Stimulated activated CD4-positive, alpha-beta T cell treated with anti-CD3 and anti-CD28 coated beads, TNF-alpha, amount 100 ng/mL, for 4 hours (primary cell): ENCODE measurements at regions not wholly inside any gene's neighbourhood (a gene's known extent, or its start where the extent isn't known, plus 50 kb on each side); places are given as distances from the start of the nearest gene placed in this dataset.

Experiments used
- DNase-seq, 3 experiments: peaks; one replicate each; pipeline ENCODE4 v3.0.0-alpha.2; 2020; ENCODE audit warnings: low read depth in 3 of 3

GRCh38 chr5:2335733-2336515, 415.6 kb downstream of the IRX2 start:
- DNase-seq: no peak

DNA sequence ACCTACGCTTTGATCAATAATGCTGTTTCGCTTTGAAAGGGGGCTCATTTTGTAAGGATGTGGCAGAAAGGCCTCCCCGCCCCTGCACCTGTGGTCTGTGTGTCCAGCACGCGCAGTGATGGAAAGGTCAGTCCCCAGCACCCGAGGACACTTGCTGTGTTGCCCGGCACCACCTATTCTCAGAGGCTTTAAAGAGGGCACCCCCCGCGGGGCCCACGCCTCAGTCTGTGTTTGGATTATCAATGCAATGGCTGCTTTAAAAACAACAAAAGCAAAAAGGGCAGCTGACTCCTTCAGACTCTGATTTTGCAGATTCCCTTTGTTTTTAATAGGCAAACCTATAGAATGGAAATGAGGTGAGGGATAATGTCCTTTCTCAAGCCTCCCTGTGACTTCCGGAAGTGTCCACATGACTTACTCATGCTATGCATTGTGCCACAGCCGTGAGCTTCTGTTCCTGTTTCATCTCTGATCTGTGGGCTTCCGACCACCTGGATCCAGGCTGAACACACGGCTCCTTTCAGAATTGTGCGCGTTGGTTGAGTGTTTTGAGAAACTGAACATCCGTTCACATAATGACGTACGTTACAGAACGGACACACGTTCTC, 416.2 kb downstream of the IRX2 start:
- DNase-seq: no peak

- DNase-seq: no peak
These were observed 416.8 kb downstream of the IRX2 start for GRCh38 chr5:2334719-2335118.

- DNase-seq: no peak
These were observed 418.2 kb downstream of the IRX2 start for GRCh38 chr5:2333291-2333690.

DNA sequence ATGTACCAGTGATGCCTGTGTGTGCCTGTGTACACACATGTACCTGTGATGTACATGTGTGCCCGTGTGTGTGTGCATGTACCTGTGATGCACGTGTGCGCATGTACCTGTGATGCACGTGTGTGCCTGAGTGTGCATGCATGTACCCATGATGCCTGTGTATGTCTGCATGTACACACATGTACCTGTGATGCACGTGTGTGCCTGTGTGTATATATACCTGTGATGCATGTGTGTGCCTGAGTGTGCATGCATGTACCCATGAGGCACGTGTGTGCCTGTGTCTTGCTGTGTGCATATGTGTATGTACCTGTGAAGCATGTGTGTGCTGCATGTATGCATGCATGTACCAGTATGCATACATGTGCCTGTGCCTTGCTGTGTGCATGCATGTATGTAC, 419.0 kb downstream of the IRX2 start:
- no peak for DNase-seq

GRCh38 chr5:2330325-2331130, 420.9 kb downstream of the IRX2 start:
- no peak for DNase-seq

DNA sequence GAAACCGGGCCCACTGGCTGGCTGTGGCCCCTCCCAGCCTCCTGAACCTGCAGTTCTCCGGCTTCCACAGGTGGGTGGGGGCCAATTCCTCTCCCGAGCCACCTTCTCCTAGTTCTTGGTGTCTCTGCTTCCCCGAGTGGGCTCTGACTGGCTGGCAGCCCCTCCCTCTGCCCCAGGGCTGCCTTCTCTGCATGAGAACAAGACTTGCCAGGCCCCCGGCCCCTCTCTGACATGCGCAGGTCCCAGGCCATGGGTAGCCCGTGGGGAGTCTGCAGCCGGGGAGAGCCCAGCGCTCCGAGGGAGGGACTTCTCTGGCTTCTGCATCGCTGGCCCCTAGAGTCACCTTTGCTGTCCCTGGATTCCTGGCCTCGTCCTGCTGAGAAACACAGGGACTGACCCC, 421.7 kb downstream of the IRX2 start:
- DNase-seq: no peak

GRCh38 chr5:2326601-2327000, 424.9 kb downstream of the IRX2 start:
- DNase-seq: no peak

- DNase-seq: no peak
These were observed 426.7 kb downstream of the IRX2 start for GRCh38 chr5:2324788-2325187.

- no peak for DNase-seq
These were observed 430.9 kb downstream of the IRX2 start for GRCh38 chr5:2320611-2321010.

- DNase-seq: no peak
These were observed 433.9 kb downstream of the IRX2 start for GRCh38 chr5:2317540-2317939.

- no peak for DNase-seq
These were observed 429.1 kb upstream of the IRX4 start for GRCh38 chr5:2311851-2312250.

GRCh38 chr5:2310946-2311345, 428.2 kb upstream of the IRX4 start:
- DNase-seq: no peak

DNA sequence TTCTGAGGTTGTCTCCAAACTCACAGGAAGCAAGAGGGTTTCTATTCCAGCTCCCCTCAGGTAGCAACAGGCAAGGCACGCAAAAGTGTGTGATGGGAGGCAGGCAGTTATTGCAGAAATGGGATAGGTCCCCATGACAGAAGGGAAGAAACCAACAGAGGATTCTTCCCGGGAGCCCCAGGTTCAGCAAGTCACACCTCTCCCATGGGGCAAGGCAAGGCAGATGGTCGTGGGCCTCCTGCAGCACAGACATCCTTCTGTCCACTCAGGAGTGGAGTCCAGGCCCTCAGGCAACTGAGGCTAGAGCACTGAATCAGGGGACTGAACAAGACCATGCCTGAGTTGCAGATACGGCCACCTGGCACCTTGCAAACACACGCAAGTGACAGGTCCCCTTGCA, 424.9 kb upstream of the IRX4 start:
- no peak for DNase-seq

- DNase-seq: no peak
These were observed 424.0 kb upstream of the IRX4 start for GRCh38 chr5:2306711-2307110.

DNA sequence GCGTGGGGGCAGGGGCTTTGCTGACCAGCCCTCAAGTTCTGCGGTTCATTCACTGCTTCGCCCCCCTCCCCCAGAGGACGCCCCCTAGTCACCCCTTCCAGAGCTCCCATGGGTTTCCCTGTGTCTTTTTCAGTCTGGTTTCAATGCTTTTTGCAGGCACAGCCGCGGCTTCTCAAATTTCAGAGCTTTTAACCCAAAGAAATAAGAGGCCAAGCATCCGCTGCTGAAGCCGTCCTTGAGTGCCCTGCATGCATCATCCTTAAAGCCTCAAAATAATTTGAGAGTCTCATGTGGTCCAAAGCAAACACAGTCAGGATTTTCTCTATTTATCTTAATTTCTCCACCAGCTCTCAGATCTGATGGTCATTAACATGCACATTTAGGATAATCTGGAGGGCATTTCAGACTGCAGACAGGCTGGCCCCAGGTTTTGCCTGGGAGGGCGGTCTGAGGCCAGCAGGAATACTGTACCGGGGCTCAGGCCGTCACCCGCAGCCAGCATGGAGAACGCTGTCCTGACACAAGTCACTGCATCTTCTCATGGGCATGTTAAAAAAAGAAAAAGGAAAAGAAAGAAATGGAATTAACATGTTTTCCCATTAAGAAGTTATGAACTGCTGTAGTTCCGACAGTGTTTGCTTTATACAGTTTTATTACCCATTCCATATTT, 420.8 kb upstream of the IRX4 start:
- no peak for DNase-seq

DNA sequence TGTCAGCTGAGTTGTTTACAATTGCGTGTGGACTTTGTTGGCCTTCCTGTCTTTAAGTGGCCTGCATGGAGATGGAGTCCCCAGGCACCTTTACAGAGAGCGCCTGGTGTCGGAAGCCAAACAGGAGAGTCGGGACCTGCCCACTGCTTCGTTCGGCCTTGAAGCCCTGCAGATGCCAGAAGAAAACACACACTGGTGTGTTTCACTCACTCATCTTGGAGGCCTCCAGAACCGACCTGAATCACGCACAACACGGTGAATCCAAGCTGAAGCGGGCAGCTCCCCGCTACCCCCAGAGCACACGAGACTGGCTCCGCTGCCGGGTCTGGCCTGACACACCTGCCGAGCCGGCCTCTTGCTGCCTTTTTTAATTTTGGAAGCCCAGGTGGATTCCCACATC, 419.4 kb upstream of the IRX4 start:
- DNase-seq: no peak

DNA sequence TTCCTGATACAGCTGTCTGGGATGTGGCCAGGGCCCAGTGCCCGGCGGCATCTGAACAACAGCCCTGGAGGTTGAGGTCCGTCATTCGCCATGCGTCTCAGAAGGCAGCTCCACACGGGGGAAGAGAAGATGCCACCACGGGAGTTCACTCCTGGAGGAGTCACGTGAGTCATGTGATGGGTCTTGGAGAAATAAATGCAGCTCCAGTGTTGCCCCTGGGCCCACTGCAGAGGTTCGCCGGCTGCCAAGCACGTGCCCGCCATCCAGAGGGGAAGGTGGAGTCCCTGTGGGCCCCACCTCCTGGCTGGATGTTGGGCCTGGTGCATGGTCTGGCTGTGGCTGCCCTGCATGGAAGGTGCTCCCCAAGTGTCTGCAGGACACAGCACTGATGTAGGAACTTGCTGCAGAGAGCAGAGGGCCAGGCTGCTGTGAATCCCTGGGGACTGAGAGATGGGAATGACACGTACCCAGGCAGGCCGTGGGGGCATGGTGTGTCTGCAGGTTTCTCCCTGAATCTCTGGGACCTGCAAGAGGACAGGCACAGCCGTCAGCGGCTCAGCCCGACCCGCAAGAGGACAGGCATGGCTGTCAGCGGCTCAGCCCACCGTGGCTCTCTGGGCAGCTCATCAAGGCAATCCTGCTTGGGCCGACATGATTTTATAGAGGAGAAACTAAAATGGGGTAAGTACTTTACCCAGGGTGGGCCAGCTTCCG, 418.3 kb upstream of the IRX4 start:
- no peak for DNase-seq

GRCh38 chr5:2300421-2300820, 417.7 kb upstream of the IRX4 start:
- DNase-seq: no peak

DNA sequence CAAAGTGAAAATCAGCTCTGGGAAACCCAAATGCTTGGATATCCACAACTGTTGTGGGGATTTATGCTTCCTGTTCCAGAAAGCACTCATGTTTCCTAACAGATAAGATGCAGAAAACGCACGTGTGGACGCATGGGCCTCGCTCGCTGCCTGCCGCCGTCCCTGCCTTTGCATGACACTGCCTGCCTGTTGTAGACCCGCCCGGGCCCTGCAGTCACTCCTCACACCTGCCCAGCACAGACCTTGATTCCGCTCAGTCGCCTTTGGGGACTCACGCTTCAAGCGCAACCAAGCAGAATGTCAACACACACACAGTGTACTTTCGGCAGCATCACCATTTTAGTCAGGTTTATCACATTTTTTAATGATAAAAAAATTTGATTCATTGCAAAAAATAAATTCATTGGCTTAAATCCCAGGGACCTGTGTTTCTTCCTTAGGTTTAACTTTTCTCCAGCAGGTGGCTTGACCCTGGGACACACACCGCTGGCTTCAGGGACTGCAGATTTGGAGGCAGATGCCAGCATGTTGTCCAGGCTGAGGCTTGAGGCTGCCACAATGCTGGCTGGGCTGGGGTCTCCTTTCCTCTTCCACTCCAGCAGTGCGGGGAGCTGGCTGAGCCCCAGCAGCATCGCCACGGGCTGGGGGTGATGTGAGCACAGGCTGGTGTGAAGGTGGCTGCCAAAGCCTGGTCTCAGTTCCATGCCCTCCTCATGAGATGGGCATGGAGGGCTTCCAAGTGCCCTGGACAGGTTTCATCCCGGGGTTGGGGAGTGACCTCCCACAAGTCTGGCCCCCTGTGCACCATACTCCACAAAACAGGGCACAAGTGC, 416.9 kb upstream of the IRX4 start:
- no peak for DNase-seq

DNA sequence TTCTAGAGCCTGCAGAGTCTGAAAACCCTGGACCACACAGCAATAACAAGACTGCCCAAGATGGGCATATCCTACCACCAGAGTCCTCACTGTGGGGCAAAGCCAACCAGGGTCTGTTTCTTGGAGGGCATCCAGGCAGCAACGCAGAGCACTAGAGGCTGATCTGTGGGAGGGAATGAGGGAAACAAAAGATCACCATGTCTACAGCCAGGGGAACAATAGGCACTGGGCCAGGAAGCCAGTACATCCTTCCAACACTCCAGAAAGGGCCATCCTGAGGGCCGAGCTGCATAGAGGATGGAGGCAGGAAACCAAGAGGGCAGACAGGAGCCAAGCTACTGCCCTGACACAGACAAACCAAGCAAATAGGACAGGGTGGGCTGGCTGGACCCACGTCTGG, 416.1 kb upstream of the IRX4 start:
- DNase-seq: no peak
